ENCODE measurements at regions not wholly inside any gene's neighbourhood (a gene's known extent, or its start where the extent isn't known, plus 50 kb on each side); places are given as distances from the start of the nearest gene placed in this dataset.

- no peak for DNase-seq (ENCODE audit: extremely low spot score)
- CTCF ChIA-PET: no interaction called here
- TF ChIP-seq TARDBP (IDR thresholded peaks at IDR 0.05) (no peak), NFRKB (IDR thresholded peaks at IDR 0.05) (no peak), L3MBTL2 (conservative IDR thresholded peaks at IDR 0.05) (no peak), CTBP1 (IDR thresholded peaks at IDR 0.05; ENCODE audit: borderline replicate concordance) (no peak)
- POLR2A ChIA-PET: no interaction called here
Observed at GRCh38 chr2:62296034-62296831, 100.3 kb downstream of the B3GNT2 start.

GRCh38 chr2:62293490-62294271 is 97.8 kb downstream of the B3GNT2 start:
- no peak for DNase-seq (ENCODE audit: extremely low spot score)
- ChIA-PET POLR2A (no interaction called here), CTCF (no interaction called here)
- no peak for TF ChIP-seq CTBP1 (IDR thresholded peaks at IDR 0.05; ENCODE audit: borderline replicate concordance)
- TF ChIP-seq LEF1 (IDR thresholded peaks at IDR 0.05; ENCODE audit: borderline replicate concordance): no peak

GRCh38 chr2:62293151-62293489 is 97.2 kb downstream of the B3GNT2 start:
- no peak for DNase-seq (ENCODE audit: extremely low spot score)
- POLR2A ChIA-PET: no interaction called here
- no peak for TF ChIP-seq SP1 (IDR thresholded peaks at IDR 0.05)
- TF ChIP-seq L3MBTL2 (conservative IDR thresholded peaks at IDR 0.05): no peak
- no peak for TF ChIP-seq FOXK2 (IDR thresholded peaks at IDR 0.05)
- no peak for TF ChIP-seq ZNF384 (IDR thresholded peaks at IDR 0.05)
- no peak for TF ChIP-seq PKNOX1 (IDR thresholded peaks at IDR 0.05)
- TF ChIP-seq BHLHE40 (IDR thresholded peaks at IDR 0.05; ENCODE audit: borderline replicate concordance): no peak
- no peak for TF ChIP-seq ARNT (IDR thresholded peaks at IDR 0.05)
- no peak for TF ChIP-seq NFRKB (IDR thresholded peaks at IDR 0.05)
- no peak for TF ChIP-seq FOXM1 (IDR thresholded peaks at IDR 0.05; ENCODE audit: borderline replicate concordance)
- TF ChIP-seq ELF4 (IDR thresholded peaks at IDR 0.05): no peak
- no peak for TF ChIP-seq LEF1 (IDR thresholded peaks at IDR 0.05; ENCODE audit: borderline replicate concordance)
- no peak for TF ChIP-seq HDGF (IDR thresholded peaks at IDR 0.05; ENCODE audit: borderline replicate concordance)
- no peak for TF ChIP-seq FOXA1 (IDR thresholded peaks at IDR 0.05)
- no peak for TF ChIP-seq CTBP1 (IDR thresholded peaks at IDR 0.05; ENCODE audit: borderline replicate concordance)
- TF ChIP-seq SUZ12 (IDR thresholded peaks at IDR 0.05): no peak
- TF ChIP-seq TARDBP (IDR thresholded peaks at IDR 0.05): no peak
- CTCF ChIA-PET: no interaction called here

- ChIA-PET POLR2A (no interaction called here), CTCF (no interaction called here)
- no peak for DNase-seq (ENCODE audit: extremely low spot score)
- TF ChIP-seq TARDBP (IDR thresholded peaks at IDR 0.05) (no peak), BHLHE40 (IDR thresholded peaks at IDR 0.05; ENCODE audit: borderline replicate concordance) (no peak), L3MBTL2 (conservative IDR thresholded peaks at IDR 0.05) (no peak), ELF4 (IDR thresholded peaks at IDR 0.05) (no peak), FOXK2 (IDR thresholded peaks at IDR 0.05) (no peak), SP1 (IDR thresholded peaks at IDR 0.05) (no peak), SUZ12 (IDR thresholded peaks at IDR 0.05) (no peak), LEF1 (IDR thresholded peaks at IDR 0.05; ENCODE audit: borderline replicate concordance) (no peak), HDGF (IDR thresholded peaks at IDR 0.05; ENCODE audit: borderline replicate concordance) (no peak), ARNT (IDR thresholded peaks at IDR 0.05) (no peak)
Observed at GRCh38 chr2:62292190-62292589, 96.3 kb downstream of the B3GNT2 start.

- TF ChIP-seq BHLHE40 (IDR thresholded peaks at IDR 0.05; ENCODE audit: borderline replicate concordance) (no peak), PKNOX1 (IDR thresholded peaks at IDR 0.05) (no peak), L3MBTL2 (conservative IDR thresholded peaks at IDR 0.05) (no peak), FOXM1 (IDR thresholded peaks at IDR 0.05; ENCODE audit: borderline replicate concordance) (no peak), LEF1 (IDR thresholded peaks at IDR 0.05; ENCODE audit: borderline replicate concordance) (no peak), SP1 (IDR thresholded peaks at IDR 0.05) (no peak), FOXA1 (IDR thresholded peaks at IDR 0.05) (no peak), FOXK2 (IDR thresholded peaks at IDR 0.05) (no peak), NFRKB (IDR thresholded peaks at IDR 0.05) (no peak)
- DNase-seq (ENCODE audit: extremely low spot score): no peak
- CTCF ChIA-PET: no interaction called here
- POLR2A ChIA-PET: no interaction called here
Observed at GRCh38 chr2:62291517-62292137, 95.7 kb downstream of the B3GNT2 start.

GRCh38 chr2:62291052-62291451 is 95.1 kb downstream of the B3GNT2 start:
- no peak for DNase-seq (ENCODE audit: extremely low spot score)
- ChIA-PET CTCF (no interaction called here), POLR2A (no interaction called here)
- TF ChIP-seq ELF4 (IDR thresholded peaks at IDR 0.05) (no peak), HDGF (IDR thresholded peaks at IDR 0.05; ENCODE audit: borderline replicate concordance) (no peak), CTBP1 (IDR thresholded peaks at IDR 0.05; ENCODE audit: borderline replicate concordance) (no peak), ARNT (IDR thresholded peaks at IDR 0.05) (no peak), SUZ12 (IDR thresholded peaks at IDR 0.05) (no peak), NFRKB (IDR thresholded peaks at IDR 0.05) (no peak)
